H1 (cell line): ENCODE measurements at regions not wholly inside any gene's neighbourhood (a gene's known extent, or its start where the extent isn't known, plus 50 kb on each side); places are given as distances from the start of the nearest gene placed in this dataset.

Source experiments
- BACH1 ChIP-seq: IDR thresholded peaks from 2 replicates; pipeline ENCODE4 v1.6.1; 2012; ENCODE audit warnings: low read length, improper control_type of control experiment
- CBX5 ChIP-seq: fragments of 300-800, 300-1000 bp; sonication (generic); IDR thresholded peaks from 2 replicates; pipeline ENCODE4 v1.7.1; 2016; ENCODE audit warnings: antibody characterized with exemption, low read length, low read depth
- CTCF ChIP-seq, 3 experiments: IDR thresholded peaks; 1 replicate in 2 of 3; 2 replicates in 1 of 3; pipeline versions ENCODE4 v1.5.1 to v1.6.1; 2011; ENCODE audit warnings: low read length in 3 of 3, mild to moderate bottlenecking in 3 of 3, inconsistent platforms in 2 of 3, low read depth in 1 of 3, moderate library complexity in 1 of 3; ENCODE audit not compliant: insufficient read depth in 1 of 3; ENCODE audit errors: control extremely low read depth in 1 of 3
- HDAC2 ChIP-seq, 2 experiments: fragments of 300-600 bp in 1 of 2; sonication (generic) in 1 of 2; IDR thresholded peaks; 2 replicates each; pipeline ENCODE4 v1.6.1; 2011 to 2012; ENCODE audit warnings: low read depth in 2 of 2, low read length in 2 of 2, mild to moderate bottlenecking in 2 of 2, moderate library complexity in 2 of 2, borderline replicate concordance in 1 of 2, inconsistent platforms in 1 of 2
- HDAC6 ChIP-seq: IDR thresholded peaks from one replicate; pipeline ENCODE4 v1.7.1; 2012; ENCODE audit warnings: low read depth, mild to moderate bottlenecking, inconsistent platforms, low read length, moderate library complexity
- KDM1A ChIP-seq: fragments of 200-600, 300-600 bp; sonication (generic); IDR thresholded peaks from 2 replicates; pipeline ENCODE4 v1.7.1; 2016; ENCODE audit warnings: mild to moderate bottlenecking, low read length, borderline replicate concordance
- MAFK ChIP-seq: IDR thresholded peaks from 2 replicates; pipeline ENCODE4 v1.6.1; 2012; ENCODE audit warnings: low read depth, mild to moderate bottlenecking, improper control_type of control experiment, low read length
- PHF8 ChIP-seq: fragments of 200-600 bp; sonication (generic); conservative IDR thresholded peaks from 2 replicates; pipeline ENCODE4 v1.7.1; 2012; ENCODE audit warnings: low read depth, mild to moderate bottlenecking, inconsistent platforms, low read length, moderate library complexity

GRCh38 chr16:86942151-86943051 is 364.1 kb downstream of the FOXL1 start (continued):
- TF ChIP-seq CTCF (IDR thresholded peaks at IDR 0.05; ENCODE audit: control extremely low read depth in 1 of 3, insufficient read depth in 1 of 3, low read depth in 1 of 3, low read length in 3 of 3) (no peak), CBX5 (no peak), BACH1 (no peak), HDAC6 (no peak), PHF8 (no peak), HDAC2 (IDR thresholded peaks at IDR 0.05; ENCODE audit: borderline replicate concordance in 1 of 2, low read depth in 2 of 2, low read length in 2 of 2) (no peak), KDM1A (no peak), MAFK (no peak)
